ENCODE measurements at regions not wholly inside any gene's neighbourhood (a gene's known extent, or its start where the extent isn't known, plus 50 kb on each side); places are given as distances from the start of the nearest gene placed in this dataset.

DNA sequence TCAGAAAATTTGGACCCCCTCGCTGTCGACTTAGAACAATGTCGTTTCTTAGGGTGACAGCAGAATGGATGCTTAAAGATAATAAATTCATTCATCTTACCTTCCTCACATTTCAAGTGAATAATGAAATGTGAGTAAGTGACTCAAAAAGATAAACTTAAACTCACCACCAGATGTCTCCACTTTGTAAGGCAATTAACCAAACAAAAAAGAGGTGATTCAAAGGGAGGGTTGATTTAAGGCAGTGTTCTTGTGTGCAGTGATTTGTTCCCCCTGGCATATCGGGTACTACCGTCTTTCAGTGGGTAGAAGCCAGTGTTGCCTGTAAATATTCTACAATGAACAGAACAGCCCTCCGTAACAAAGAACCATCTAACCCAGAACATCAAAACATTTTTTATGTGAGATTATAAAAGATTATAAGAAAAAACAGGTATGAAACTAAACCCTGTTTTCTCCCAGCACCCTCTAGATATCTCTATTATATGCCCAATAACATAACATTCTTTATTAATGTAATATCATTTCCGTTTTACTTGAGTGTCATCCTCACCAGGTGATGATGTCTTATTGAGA, 589.7 kb downstream of the CBLN4 start:
- no peak for TF ChIP-seq EZH2phosphoT487 (IDR thresholded peaks at IDR 0.05; ENCODE audit: borderline replicate concordance)
- TF ChIP-seq, protein P1, sequence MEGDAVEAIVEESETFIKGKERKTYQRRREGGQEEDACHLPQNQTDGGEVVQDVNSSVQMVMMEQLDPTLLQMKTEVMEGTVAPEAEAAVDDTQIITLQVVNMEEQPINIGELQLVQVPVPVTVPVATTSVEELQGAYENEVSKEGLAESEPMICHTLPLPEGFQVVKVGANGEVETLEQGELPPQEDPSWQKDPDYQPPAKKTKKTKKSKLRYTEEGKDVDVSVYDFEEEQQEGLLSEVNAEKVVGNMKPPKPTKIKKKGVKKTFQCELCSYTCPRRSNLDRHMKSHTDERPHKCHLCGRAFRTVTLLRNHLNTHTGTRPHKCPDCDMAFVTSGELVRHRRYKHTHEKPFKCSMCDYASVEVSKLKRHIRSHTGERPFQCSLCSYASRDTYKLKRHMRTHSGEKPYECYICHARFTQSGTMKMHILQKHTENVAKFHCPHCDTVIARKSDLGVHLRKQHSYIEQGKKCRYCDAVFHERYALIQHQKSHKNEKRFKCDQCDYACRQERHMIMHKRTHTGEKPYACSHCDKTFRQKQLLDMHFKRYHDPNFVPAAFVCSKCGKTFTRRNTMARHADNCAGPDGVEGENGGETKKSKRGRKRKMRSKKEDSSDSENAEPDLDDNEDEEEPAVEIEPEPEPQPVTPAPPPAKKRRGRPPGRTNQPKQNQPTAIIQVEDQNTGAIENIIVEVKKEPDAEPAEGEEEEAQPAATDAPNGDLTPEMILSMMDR (conservative IDR thresholded peaks at IDR 0.05; ENCODE audit: low read length) = peak; percentile 45
